ENCODE measurements at regions not wholly inside any gene's neighbourhood (a gene's known extent, or its start where the extent isn't known, plus 50 kb on each side); places are given as distances from the start of the nearest gene placed in this dataset.
"Not testable (repeated sequence)": the region's sequence is repeated elsewhere in the genome, so short reads cannot be mapped to it uniquely, and the experiment has no call there.

DNA sequence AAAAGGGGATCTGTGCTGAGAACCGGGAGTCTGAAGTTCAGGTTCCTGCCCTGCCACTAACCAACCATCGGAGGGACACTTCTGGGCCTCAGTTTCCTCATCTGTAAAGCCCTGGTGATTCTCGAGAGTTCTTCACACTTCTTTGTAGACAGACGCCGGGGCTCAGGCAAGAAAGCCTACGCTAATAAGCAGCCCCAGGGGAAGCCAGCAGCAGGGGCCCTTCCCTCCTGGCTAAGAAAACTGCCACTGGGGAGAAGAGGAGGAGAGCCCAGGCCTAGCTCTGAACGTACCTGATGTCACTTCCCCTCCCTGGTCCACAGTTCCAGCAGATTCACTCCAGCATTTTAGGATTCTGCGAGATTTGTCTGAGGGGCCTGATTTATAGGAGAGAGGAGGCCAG, 76.0 kb downstream of the CAMK2N1 start:
- Histone ChIP-seq H3K27ac (no peak overlapping the region), H3K9me3 (no peaks in the 10 kb centered on the region), H3K36me3 (no peaks in the 10 kb centered on the region), H3K27me3 (peaks cover 7% of the 10 kb centered on the region), H3K4me1 (no peaks in the 10 kb centered on the region), H3K4me3 (no peak overlapping the region)
- no peak for ATAC-seq
- no peak for TF ChIP-seq CTCF (IDR thresholded peaks at IDR 0.05)
- no peak for DNase-seq
- intact Hi-C loops (cut with DNase I) = no loop called here

- no peak for TF ChIP-seq CTCF (IDR thresholded peaks at IDR 0.05)
- ATAC-seq (no peak), DNase-seq (no peak)
- Histone ChIP-seq H3K27me3 (peaks cover 14% of the 10 kb centered on the region), H3K9me3 (no peaks in the 10 kb centered on the region), H3K4me1 (no peaks in the 10 kb centered on the region), H3K27ac (no peak overlapping the region), H3K4me3 (no peak overlapping the region), H3K36me3 (no peaks in the 10 kb centered on the region)
- intact Hi-C loops (cut with DNase I) = no loop called here
Measured at GRCh38 chr1:20409012-20409411, 77.0 kb downstream of the CAMK2N1 start.

- H3K4me3 ChIP-seq; H3K9me3 ChIP-seq; H3K27ac ChIP-seq; H3K4me1 ChIP-seq; DNase-seq; H3K36me3 ChIP-seq; ATAC-seq; intact Hi-C loops (cut with DNase I): not testable (repeated sequence)
- H3K27me3 ChIP-seq = peaks cover 22% of the 10 kb centered on the region
Measured at GRCh38 chr1:20408133-20408650, 77.8 kb downstream of the CAMK2N1 start.

DNA sequence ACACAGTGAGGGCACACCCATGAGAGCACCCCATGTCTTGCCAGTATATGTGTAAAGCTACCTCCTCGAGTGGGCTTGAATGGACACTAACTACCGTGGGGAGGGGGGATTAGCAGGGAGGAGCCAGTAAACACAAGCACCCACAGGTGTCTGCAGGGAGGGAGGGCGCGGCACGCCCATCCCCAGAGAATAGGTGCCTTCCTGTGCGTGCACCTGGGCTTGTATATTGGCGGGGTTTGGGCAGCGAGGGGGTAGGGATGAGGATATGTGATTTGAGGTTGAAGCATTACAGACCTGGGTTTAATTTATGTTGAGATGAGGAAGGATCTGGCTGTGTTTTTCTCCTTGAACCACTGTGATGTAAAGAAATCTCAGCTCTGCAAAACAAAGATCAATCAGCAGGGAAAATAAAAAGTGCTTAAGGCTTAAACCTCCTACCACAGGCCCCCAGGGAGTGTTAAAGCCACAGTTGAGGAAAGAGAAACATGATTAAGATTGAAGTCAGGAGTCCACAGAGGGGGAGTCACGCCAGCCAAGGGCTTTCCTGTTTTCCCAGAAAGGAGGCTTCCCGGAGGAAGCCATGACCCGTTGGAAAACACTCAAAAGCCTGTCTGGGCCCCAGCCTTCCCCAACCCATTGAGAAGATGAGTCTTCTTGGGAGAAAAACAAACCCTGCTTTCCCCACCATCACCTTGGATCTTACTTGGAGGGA, 80.0 kb downstream of the CAMK2N1 start:
- DNase-seq (no peak), ATAC-seq (no peak)
- Histone ChIP-seq H3K27ac (no peak overlapping the region), H3K4me1 (no peaks in the 10 kb centered on the region), H3K9me3 (no peaks in the 10 kb centered on the region), H3K36me3 (no peaks in the 10 kb centered on the region), H3K27me3 (peaks cover 41% of the 10 kb centered on the region), H3K4me3 (no peak overlapping the region)
- TF ChIP-seq CTCF (IDR thresholded peaks at IDR 0.05) = no peak
- intact Hi-C loops (cut with DNase I) = no loop called here

DNA sequence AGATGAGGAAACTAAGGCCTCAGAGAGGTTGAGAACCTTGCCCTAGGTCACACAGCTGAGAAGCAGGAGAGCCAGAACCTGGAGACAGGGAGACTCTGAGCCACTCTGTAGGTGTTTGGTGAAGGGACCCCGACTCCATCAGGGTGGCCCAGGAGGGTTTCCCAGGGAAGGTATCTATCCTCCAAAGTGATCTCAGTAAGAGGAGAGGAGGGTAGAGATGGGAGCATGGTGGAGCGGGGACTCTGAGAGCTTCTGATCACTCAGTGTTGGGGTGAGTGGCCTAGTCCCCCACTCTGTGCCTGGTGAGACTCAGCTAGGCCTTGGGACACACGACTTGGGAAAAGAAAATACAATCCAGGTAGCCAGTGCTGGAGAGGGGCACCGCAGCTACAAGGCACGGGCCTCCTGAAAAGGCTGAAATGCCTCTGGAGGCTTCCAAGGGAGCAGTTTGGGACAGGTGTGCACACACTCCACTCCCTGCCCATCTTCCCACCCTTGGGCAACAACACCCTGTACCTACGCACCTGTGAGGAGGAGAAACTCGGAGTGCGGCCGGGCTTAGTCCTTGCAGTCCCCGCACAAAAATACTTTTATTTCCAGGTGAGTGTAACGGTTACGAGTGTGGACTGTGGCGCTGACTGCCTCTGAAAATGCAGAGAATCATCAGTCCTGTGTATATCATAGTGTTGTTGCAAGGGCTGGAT, 80.8 kb downstream of the CAMK2N1 start:
- ATAC-seq (no peak), DNase-seq (no peak)
- Histone ChIP-seq H3K4me1 (no peaks in the 10 kb centered on the region), H3K27me3 (peaks cover 41% of the 10 kb centered on the region), H3K36me3 (no peaks in the 10 kb centered on the region), H3K4me3 (no peak overlapping the region), H3K9me3 (no peaks in the 10 kb centered on the region), H3K27ac (no peak overlapping the region)
- no peak for TF ChIP-seq CTCF (IDR thresholded peaks at IDR 0.05)
- intact Hi-C loops (cut with DNase I) = no loop called here

All from upper lobe of right lung (tissue), 1 donor.